Nephron progenitor cell (in vitro differentiated cells): ENCODE measurements at regions not wholly inside any gene's neighbourhood (a gene's known extent, or its start where the extent isn't known, plus 50 kb on each side); places are given as distances from the start of the nearest gene placed in this dataset.

Experiments
- DNase-seq: peaks from one replicate; pipeline ENCODE4 v3.0.0; 2021
- H3K27ac Mint-ChIP-seq: 2 replicates; pipeline ENCODE4 v1.8.0; 2021; ENCODE audit warnings: mild to moderate bottlenecking, moderate library complexity, mixed read lengths
- H3K27me3 Mint-ChIP-seq: 2 replicates; pipeline ENCODE4 v1.8.0; 2021; ENCODE audit warnings: mild to moderate bottlenecking, low read depth, mixed read lengths; ENCODE audit not compliant: poor library complexity
- H3K36me3 Mint-ChIP-seq: 2 replicates; pipeline ENCODE4 v1.8.0; 2021; ENCODE audit warnings: low read depth, mixed read lengths
- H3K4me1 Mint-ChIP-seq: 2 replicates; pipeline ENCODE4 v1.8.0; 2021; ENCODE audit warnings: mixed read lengths
- H3K4me3 Mint-ChIP-seq: 2 replicates; pipeline ENCODE4 v1.8.0; 2021; ENCODE audit warnings: mild to moderate bottlenecking, moderate library complexity, mixed read lengths
- H3K9me3 Mint-ChIP-seq: 2 replicates; pipeline ENCODE4 v1.8.0; 2021; ENCODE audit warnings: mild to moderate bottlenecking, moderate library complexity, mixed read lengths
- CTCF ChIP-seq: fragments of 200-600 bp; sonication (generic); IDR thresholded peaks from 2 replicates; pipeline ENCODE4 v1.5.0; 2021; ENCODE audit warnings: antibody characterized with exemption

DNA sequence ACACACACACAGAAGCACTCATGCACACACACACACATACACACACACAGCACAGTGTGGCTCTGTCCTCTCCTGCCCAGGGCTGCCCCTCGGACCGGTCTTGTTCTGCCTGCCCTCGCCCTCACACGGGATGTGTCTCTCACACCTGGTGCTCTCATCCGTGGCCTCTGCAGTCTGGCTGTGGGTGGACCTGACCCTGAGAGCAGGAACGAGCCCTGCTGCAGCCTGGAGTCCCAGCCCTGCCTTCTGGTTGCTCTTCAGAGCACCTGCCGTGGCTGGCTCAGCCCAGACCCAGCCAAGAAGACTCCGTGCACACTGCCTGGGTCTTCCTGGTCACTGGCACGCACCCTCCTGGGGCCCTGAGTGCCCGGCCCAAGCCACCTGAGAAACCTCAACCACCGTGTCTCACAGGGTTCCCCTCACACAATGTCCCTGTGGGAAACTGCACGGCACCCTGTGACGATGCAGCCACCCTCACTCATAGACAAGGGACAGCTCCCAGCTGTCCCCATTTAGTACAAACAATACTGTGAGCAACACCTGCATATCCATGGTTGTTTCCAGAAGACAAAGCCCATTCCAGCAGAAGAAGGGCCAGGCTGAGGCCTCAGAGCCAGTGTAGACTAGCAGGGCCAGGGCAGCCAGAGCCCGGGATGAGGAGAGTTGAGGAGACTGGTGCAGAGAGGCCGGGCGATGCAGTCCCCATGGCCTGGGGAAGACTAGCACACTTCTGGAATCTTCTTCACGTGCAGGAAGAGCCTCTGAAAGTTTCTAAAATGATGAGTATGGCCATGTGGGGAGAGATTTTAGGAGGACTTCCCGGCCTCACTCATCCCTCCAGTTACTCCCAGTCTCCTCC is 234.0 kb downstream of the NPHP4 start:
- H3K9me3 Mint-ChIP-seq, result peaks cover 14% of the 10 kb centered on the region
- no peak for TF ChIP-seq CTCF
- H3K36me3 Mint-ChIP-seq, result no peaks in the 10 kb centered on the region
- peak overlapping the region; percentile 44 for H3K27ac Mint-ChIP-seq
- peaks cover 27% of the 10 kb centered on the region for H3K27me3 Mint-ChIP-seq
- no peak for DNase-seq
- H3K4me3 Mint-ChIP-seq, result no peak overlapping the region
- peaks cover 30% of the 10 kb centered on the region for H3K4me1 Mint-ChIP-seq

DNA sequence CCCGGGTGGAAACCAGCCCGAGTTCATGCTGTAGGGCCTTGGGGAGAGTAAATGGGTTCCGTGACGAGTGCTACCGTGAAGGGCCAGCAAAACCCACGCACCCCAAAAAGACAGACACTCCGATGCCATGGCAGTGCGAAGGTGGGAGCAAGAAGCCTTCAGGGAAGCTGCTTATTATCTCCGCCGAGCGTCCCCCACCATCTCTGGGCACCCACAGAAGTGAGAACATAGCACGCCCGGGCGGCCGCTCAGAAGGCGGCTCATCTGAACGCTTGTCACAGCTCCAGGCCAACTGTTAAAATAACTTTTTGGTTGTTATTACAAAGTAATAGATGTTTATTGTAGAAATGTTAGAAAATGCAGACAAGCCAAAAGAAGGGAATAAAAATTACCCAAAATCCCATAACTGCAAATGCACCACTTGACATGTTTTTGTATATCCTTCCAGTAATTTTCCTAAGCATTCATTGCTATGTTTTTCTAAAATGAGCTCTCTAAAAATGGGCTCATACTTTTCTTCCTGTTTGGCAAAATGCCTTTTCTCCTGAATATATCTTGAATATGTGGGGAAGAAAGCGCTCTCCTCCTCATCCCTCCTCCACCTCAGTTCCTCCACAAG is 234.9 kb downstream of the NPHP4 start:
- peaks cover 39% of the 10 kb centered on the region for H3K4me1 Mint-ChIP-seq
- no peak for DNase-seq
- no peak for TF ChIP-seq CTCF
- peaks cover 11% of the 10 kb centered on the region for H3K9me3 Mint-ChIP-seq
- no peaks in the 10 kb centered on the region for H3K36me3 Mint-ChIP-seq
- peaks cover 30% of the 10 kb centered on the region for H3K27me3 Mint-ChIP-seq
- no peak overlapping the region for H3K4me3 Mint-ChIP-seq
- peak overlapping the region; percentile 44 for H3K27ac Mint-ChIP-seq

- no peak overlapping the region for H3K27ac Mint-ChIP-seq
- no peaks in the 10 kb centered on the region for H3K36me3 Mint-ChIP-seq
- H3K27me3 Mint-ChIP-seq, result peaks cover 30% of the 10 kb centered on the region
- no peak for DNase-seq
- no peak for TF ChIP-seq CTCF
- peaks cover 4% of the 10 kb centered on the region for H3K9me3 Mint-ChIP-seq
- H3K4me3 Mint-ChIP-seq, result no peak overlapping the region
- peaks cover 46% of the 10 kb centered on the region for H3K4me1 Mint-ChIP-seq
These were observed 235.6 kb downstream of the NPHP4 start for GRCh38 chr1:5756434-5757186.

- Mint-ChIP-seq H3K4me3 (no peak overlapping the region), H3K4me1 (peaks cover 51% of the 10 kb centered on the region), H3K9me3 (no peaks in the 10 kb centered on the region), H3K27me3 (peaks cover 25% of the 10 kb centered on the region), H3K27ac (no peak overlapping the region), H3K36me3 (no peaks in the 10 kb centered on the region)
- DNase-seq, result no peak
- TF ChIP-seq CTCF, result no peak
These were observed 236.6 kb downstream of the NPHP4 start for GRCh38 chr1:5755552-5756125.

- no peak for TF ChIP-seq CTCF
- H3K27me3 Mint-ChIP-seq, result peaks cover 24% of the 10 kb centered on the region
- no peak for DNase-seq
- no peak overlapping the region for H3K27ac Mint-ChIP-seq
- no peak overlapping the region for H3K4me3 Mint-ChIP-seq
- peaks cover 54% of the 10 kb centered on the region for H3K4me1 Mint-ChIP-seq
- H3K36me3 Mint-ChIP-seq, result no peaks in the 10 kb centered on the region
- H3K9me3 Mint-ChIP-seq, result no peaks in the 10 kb centered on the region
These were observed 237.2 kb downstream of the NPHP4 start for GRCh38 chr1:5754817-5755551.
